ENCODE measurements at regions not wholly inside any gene's neighbourhood (a gene's known extent, or its start where the extent isn't known, plus 50 kb on each side); places are given as distances from the start of the nearest gene placed in this dataset.

GRCh38 chr15:88312941-88313579, 56.5 kb upstream of the NTRK3 start:
- TF ChIP-seq RXRA (IDR thresholded peaks at IDR 0.05; ENCODE audit: borderline replicate concordance, low read depth): no peak
- TF ChIP-seq, protein P1, sequence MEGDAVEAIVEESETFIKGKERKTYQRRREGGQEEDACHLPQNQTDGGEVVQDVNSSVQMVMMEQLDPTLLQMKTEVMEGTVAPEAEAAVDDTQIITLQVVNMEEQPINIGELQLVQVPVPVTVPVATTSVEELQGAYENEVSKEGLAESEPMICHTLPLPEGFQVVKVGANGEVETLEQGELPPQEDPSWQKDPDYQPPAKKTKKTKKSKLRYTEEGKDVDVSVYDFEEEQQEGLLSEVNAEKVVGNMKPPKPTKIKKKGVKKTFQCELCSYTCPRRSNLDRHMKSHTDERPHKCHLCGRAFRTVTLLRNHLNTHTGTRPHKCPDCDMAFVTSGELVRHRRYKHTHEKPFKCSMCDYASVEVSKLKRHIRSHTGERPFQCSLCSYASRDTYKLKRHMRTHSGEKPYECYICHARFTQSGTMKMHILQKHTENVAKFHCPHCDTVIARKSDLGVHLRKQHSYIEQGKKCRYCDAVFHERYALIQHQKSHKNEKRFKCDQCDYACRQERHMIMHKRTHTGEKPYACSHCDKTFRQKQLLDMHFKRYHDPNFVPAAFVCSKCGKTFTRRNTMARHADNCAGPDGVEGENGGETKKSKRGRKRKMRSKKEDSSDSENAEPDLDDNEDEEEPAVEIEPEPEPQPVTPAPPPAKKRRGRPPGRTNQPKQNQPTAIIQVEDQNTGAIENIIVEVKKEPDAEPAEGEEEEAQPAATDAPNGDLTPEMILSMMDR (IDR thresholded peaks at IDR 0.05): no peak
- TF ChIP-seq IRF3 (IDR thresholded peaks at IDR 0.05; ENCODE audit: low read depth, low read length): no peak
- TF ChIP-seq JUND (IDR thresholded peaks at IDR 0.05): no peak
- no peak for TF ChIP-seq ZBTB33 (IDR thresholded peaks at IDR 0.05; ENCODE audit: borderline replicate concordance, low read depth)
- TF ChIP-seq NRF1 (IDR thresholded peaks at IDR 0.05; ENCODE audit: low read depth, low read length): no peak
- no peak for TF ChIP-seq TAF1 (IDR thresholded peaks at IDR 0.05; ENCODE audit: borderline replicate concordance, low read depth, low read length)
- no peak for TF ChIP-seq MAX (IDR thresholded peaks at IDR 0.05; ENCODE audit: low read depth)
- TF ChIP-seq EP300 (IDR thresholded peaks at IDR 0.05; ENCODE audit: borderline replicate concordance in 1 of 2, low read depth in 1 of 2, low read length in 1 of 2): no peak
- no peak for TF ChIP-seq FOXM1 (IDR thresholded peaks at IDR 0.05; ENCODE audit: low read depth)
- TF ChIP-seq CHD2 (IDR thresholded peaks at IDR 0.05; ENCODE audit: low read length, partially characterized antibody): no peak
- TF ChIP-seq MEF2A (IDR thresholded peaks at IDR 0.05; ENCODE audit: borderline replicate concordance, low read depth): no peak

All from SK-N-SH (cell line).